ENCODE measurements at regions not wholly inside any gene's neighbourhood (a gene's known extent, or its start where the extent isn't known, plus 50 kb on each side); places are given as distances from the start of the nearest gene placed in this dataset.

DNA sequence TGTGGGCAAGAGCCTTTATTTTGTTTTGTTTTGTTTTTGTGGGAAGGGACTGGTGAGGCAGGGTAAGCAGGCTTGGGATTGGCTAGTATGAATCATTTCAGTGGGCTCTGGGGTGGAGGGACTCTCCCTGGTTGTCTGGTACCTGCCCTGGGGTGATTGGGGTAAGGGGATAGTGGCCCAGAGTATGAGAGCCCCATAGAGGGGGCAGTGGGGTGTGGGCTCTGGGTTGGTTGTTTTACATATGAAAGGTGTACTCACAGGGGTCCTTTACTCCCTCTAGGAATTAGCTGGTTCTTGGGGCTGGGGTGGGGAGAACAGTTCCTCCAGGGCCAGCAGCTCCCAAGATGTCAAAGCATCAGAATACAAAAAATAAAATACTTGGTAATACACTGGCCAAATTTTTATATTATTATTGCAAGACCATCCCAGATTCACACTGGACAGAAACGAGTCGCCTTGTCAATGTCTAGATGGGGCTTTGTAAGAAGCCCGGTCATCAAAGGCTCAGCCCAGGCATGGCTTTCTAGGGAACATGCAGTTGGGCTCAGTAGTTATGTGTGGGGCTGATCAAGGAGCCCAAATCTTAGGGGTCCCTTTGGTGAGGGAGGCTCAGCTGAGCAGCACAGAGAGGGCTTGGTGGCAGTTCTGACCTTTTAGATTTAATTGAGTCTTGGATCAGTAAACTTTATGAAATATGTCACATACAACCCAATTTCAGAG lies 190.5 kb downstream of the NXNL2 start:
- TF ChIP-seq, protein P1, sequence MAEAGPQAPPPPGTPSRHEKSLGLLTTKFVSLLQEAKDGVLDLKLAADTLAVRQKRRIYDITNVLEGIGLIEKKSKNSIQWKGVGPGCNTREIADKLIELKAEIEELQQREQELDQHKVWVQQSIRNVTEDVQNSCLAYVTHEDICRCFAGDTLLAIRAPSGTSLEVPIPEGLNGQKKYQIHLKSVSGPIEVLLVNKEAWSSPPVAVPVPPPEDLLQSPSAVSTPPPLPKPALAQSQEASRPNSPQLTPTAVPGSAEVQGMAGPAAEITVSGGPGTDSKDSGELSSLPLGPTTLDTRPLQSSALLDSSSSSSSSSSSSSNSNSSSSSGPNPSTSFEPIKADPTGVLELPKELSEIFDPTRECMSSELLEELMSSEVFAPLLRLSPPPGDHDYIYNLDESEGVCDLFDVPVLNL (CRISPR knock-in tag; IDR thresholded peaks at IDR 0.05; ENCODE audit: borderline replicate concordance, low read depth) = no peak
- TF ChIP-seq, protein P2, sequence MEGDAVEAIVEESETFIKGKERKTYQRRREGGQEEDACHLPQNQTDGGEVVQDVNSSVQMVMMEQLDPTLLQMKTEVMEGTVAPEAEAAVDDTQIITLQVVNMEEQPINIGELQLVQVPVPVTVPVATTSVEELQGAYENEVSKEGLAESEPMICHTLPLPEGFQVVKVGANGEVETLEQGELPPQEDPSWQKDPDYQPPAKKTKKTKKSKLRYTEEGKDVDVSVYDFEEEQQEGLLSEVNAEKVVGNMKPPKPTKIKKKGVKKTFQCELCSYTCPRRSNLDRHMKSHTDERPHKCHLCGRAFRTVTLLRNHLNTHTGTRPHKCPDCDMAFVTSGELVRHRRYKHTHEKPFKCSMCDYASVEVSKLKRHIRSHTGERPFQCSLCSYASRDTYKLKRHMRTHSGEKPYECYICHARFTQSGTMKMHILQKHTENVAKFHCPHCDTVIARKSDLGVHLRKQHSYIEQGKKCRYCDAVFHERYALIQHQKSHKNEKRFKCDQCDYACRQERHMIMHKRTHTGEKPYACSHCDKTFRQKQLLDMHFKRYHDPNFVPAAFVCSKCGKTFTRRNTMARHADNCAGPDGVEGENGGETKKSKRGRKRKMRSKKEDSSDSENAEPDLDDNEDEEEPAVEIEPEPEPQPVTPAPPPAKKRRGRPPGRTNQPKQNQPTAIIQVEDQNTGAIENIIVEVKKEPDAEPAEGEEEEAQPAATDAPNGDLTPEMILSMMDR (IDR thresholded peaks at IDR 0.05) = no peak
- TF ChIP-seq ZNF263 (CRISPR knock-in tag; IDR thresholded peaks at IDR 0.05; ENCODE audit: low read depth) = no peak
- TF ChIP-seq, protein P3, sequence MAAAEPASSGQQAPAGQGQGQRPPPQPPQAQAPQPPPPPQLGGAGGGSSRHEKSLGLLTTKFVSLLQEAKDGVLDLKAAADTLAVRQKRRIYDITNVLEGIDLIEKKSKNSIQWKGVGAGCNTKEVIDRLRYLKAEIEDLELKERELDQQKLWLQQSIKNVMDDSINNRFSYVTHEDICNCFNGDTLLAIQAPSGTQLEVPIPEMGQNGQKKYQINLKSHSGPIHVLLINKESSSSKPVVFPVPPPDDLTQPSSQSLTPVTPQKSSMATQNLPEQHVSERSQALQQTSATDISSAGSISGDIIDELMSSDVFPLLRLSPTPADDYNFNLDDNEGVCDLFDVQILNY (CRISPR knock-in tag; IDR thresholded peaks at IDR 0.05) = no peak
- no peak for TF ChIP-seq ATF2 (CRISPR knock-in tag; IDR thresholded peaks at IDR 0.05; ENCODE audit: borderline replicate concordance, low read depth)

Data from WTC11 (cell line).